Endothelial cell of umbilical vein (primary cell): ENCODE measurements at regions not wholly inside any gene's neighbourhood (a gene's known extent, or its start where the extent isn't known, plus 50 kb on each side); places are given as distances from the start of the nearest gene placed in this dataset.

Experiments used
- BruUV-seq: library from RNA; stranded (reverse); fragments of 400-500 nt; replicated peaks from 2 replicates; lab custom pipeline; 2021; lab: Mats Ljungman, UMichigan
- CTCF ChIA-PET: fragments of 300-600, 350-600 bp; sonication (Branson Sonifier 250); formaldehyde crosslinking; loops from one replicate; lab custom pipeline; 2021; ENCODE audit warnings: antibody characterized with exemption, inconsistent platforms; lab: Charles Lee
- POLR2A ChIA-PET: fragments of 300-600, 350-600 bp; sonication (Branson Sonifier 250); formaldehyde crosslinking; loops from one replicate; lab custom pipeline; 2021; ENCODE audit warnings: antibody characterized with exemption, inconsistent platforms; lab: Charles Lee
- DNase-seq: peaks from one replicate; pipeline ENCODE4 v3.0.0-alpha.2; 2011; ENCODE audit warnings: low read depth, low spot score
- FAIRE-seq: peaks from 2 replicates; lab custom pipeline; 2011; peaks lifted over from hg19 to GRCh38; lab: Jason Lieb, UNC
- H2AFZ ChIP-seq: 2 replicates; pipeline ENCODE4 v1.6.0; 2012; ENCODE audit warnings: low read depth, low read length, control low read depth, inconsistent platforms
- H3K27ac ChIP-seq: 2 replicates; pipeline ENCODE4 v1.5.1; 2011; ENCODE audit warnings: low read depth, mild to moderate bottlenecking, control low read depth, low read length, moderate library complexity; ENCODE audit not compliant: insufficient read depth
- H3K27me3 ChIP-seq, 2 experiments: 2 replicates each; pipeline versions ENCODE4 v1.6.0 to v1.6.1; 2011; ENCODE audit warnings: low read length in 2 of 2, mixed read lengths in 1 of 2; ENCODE audit not compliant: control insufficient read depth in 2 of 2, insufficient read depth in 2 of 2
- H3K36me3 ChIP-seq, 2 experiments: 2 replicates in 1 of 2; 3 replicates in 1 of 2; pipeline ENCODE4 v1.5.1; 2011; ENCODE audit warnings: low read length in 2 of 2, mild to moderate bottlenecking in 1 of 2, moderate library complexity in 1 of 2; ENCODE audit not compliant: control insufficient read depth in 2 of 2, insufficient read depth in 2 of 2; ENCODE audit errors: extremely low read depth in 1 of 2
- H3K4me1 ChIP-seq: 3 replicates; pipeline ENCODE4 v1.5.1; 2011; ENCODE audit warnings: mild to moderate bottlenecking, low read length; ENCODE audit not compliant: control insufficient read depth, insufficient read depth; ENCODE audit errors: extremely low read depth
- H3K4me2 ChIP-seq: 2 replicates; pipeline ENCODE4 v1.6.1; 2011; ENCODE audit warnings: low read length, control low read depth, mixed read lengths; ENCODE audit not compliant: insufficient read depth
- H3K4me3 ChIP-seq, 3 experiments: fragments of 200-600 bp in 1 of 3; sonication (generic), shearing (Covaris generic) in 1 of 3; replicated peaks in 1 of 3; 2 replicates each; pipeline ENCODE4 v1.5.1; 2011 to 2016; ENCODE audit warnings: control low read depth in 3 of 3, low read length in 3 of 3, mild to moderate bottlenecking in 2 of 3, inconsistent platforms in 1 of 3, low read depth in 1 of 3, moderate library complexity in 1 of 3; ENCODE audit not compliant: insufficient read depth in 1 of 3
- H3K79me2 ChIP-seq: 2 replicates; pipeline ENCODE4 v1.6.0; 2012; ENCODE audit warnings: low read length, inconsistent platforms; ENCODE audit not compliant: control insufficient read depth, insufficient read depth
- H3K9ac ChIP-seq: replicated peaks from 2 replicates; pipeline ENCODE3; 2011; ENCODE audit warnings: low read length, control low read depth; ENCODE audit not compliant: insufficient read depth; ENCODE audit errors: extremely low read depth
- H3K9me1 ChIP-seq: replicated peaks from 3 replicates; pipeline ENCODE4 v1.6.0; 2011; ENCODE audit warnings: mild to moderate bottlenecking, low read length; ENCODE audit not compliant: control insufficient read depth, insufficient read depth; ENCODE audit errors: extremely low read depth
- H3K9me3 ChIP-seq: replicated peaks from 2 replicates; pipeline ENCODE4 v1.5.1; 2012; ENCODE audit warnings: low read length, inconsistent platforms; ENCODE audit not compliant: control insufficient read depth, insufficient read depth
- H4K20me1 ChIP-seq: replicated peaks from 2 replicates; pipeline ENCODE3; 2011; ENCODE audit warnings: mild to moderate bottlenecking, low read length; ENCODE audit not compliant: control insufficient read depth, insufficient read depth; ENCODE audit errors: extremely low read depth
- EZH2 ChIP-seq: IDR thresholded peaks from 2 replicates; pipeline ENCODE4 v1.6.1; 2012; ENCODE audit warnings: borderline replicate concordance, low read depth, mild to moderate bottlenecking, moderate library complexity, low read length, inconsistent platforms; ENCODE audit not compliant: severe bottlenecking
- FOS ChIP-seq: IDR thresholded peaks from 2 replicates; pipeline ENCODE4 v1.6.1; 2011; ENCODE audit warnings: mild to moderate bottlenecking, low read length, moderate library complexity, borderline replicate concordance; ENCODE audit not compliant: insufficient read depth
- GATA2 ChIP-seq: IDR thresholded peaks from 2 replicates; pipeline ENCODE4 v1.7.0; 2011; ENCODE audit warnings: low read depth, mild to moderate bottlenecking, moderate library complexity, mixed read lengths, low read length; ENCODE audit not compliant: insufficient read length, insufficient read depth
- JUN ChIP-seq: IDR thresholded peaks from 2 replicates; pipeline ENCODE4 v1.6.1; 2011; ENCODE audit warnings: borderline replicate concordance, low read depth; ENCODE audit not compliant: insufficient read length, insufficient read depth
- MYC ChIP-seq: IDR thresholded peaks from one replicate; pipeline ENCODE4 v1.6.1; 2011; ENCODE audit warnings: mild to moderate bottlenecking, low read depth, low read length
- POLR2A ChIP-seq: IDR thresholded peaks from 2 replicates; pipeline ENCODE4 v1.6.1; 2012; ENCODE audit warnings: low read depth, mild to moderate bottlenecking, control low read depth, low read length
- POLR2AphosphoS5 ChIP-seq: IDR thresholded peaks from 2 replicates; pipeline ENCODE4 v1.6.1; 2012; ENCODE audit warnings: low read depth, mild to moderate bottlenecking, control low read depth, low read length, moderate library complexity; ENCODE audit not compliant: insufficient read depth
- dilution Hi-C: fragments of 300-500 bp; cut with MboI; formaldehyde crosslinking; loops from one replicate; pipeline ENCODE4 v1.15.0; 2019; ENCODE audit warnings: low sequenced_read_pairs; ENCODE audit not compliant: extremely low pct_ligation_motif_present
- intact Hi-C: fragments of 100-400 bp; cut with micrococcal nuclease; formaldehyde crosslinking; loops from one replicate; pipeline ENCODE4 v1.10.0; 2022
- TF ChIP-seq, protein P1 (sequence below): IDR thresholded peaks from 2 replicates; pipeline ENCODE4 v1.6.1; 2011; ENCODE audit not compliant: insufficient read depth, insufficient read length
- TF ChIP-seq, protein P2 (sequence below), 2 donors: IDR thresholded peaks; 1 replicate in 1 of 2; 2 replicates in 1 of 2; pipeline ENCODE4 v1.5.1; 2011; ENCODE audit warnings: low read length in 2 of 2, mild to moderate bottlenecking in 2 of 2, moderate library complexity in 2 of 2, control low read depth in 1 of 2, inconsistent platforms in 1 of 2, low read depth in 1 of 2; ENCODE audit not compliant: insufficient read depth in 1 of 2; ENCODE audit errors: extremely low read depth in 1 of 2

DNA sequence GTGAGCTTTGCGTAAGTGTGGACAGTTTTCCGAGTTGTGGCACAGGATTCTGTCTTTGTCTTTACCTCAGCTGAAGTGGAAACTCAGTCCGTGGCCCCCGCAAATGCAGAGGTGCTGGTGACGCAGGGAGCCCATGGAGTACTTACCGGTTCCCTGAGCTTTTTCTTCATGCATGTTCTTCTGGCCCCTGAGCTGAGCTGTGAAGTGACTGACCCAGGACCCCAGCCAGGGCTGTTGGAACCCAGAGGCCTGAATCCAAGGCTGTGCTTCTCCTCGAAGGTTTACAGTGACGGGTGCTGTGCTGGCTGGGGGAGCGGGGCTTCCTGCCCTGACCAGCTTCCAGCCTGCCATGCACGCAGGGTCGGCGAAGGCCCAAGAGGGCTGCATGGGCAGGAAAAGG is 223.5 kb downstream of the GLRX3 start:
- peaks cover 10% of the 10 kb centered on the region for H3K9me3 ChIP-seq
- no peaks in the 10 kb centered on the region for H3K9me1 ChIP-seq
- no peaks in the 10 kb centered on the region for H3K4me1 ChIP-seq
- no peak overlapping the region for H3K4me3 ChIP-seq
- H3K4me2 ChIP-seq: no peak overlapping the region
- no peak for TF ChIP-seq GATA2
- no peak for TF ChIP-seq POLR2A
- TF ChIP-seq MYC: no peak
- no peak for TF ChIP-seq JUN
- TF ChIP-seq, protein P1, sequence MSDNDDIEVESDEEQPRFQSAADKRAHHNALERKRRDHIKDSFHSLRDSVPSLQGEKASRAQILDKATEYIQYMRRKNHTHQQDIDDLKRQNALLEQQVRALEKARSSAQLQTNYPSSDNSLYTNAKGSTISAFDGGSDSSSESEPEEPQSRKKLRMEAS: no peak
- no peak for TF ChIP-seq EZH2
- TF ChIP-seq FOS: no peak
- TF ChIP-seq, protein P2, sequence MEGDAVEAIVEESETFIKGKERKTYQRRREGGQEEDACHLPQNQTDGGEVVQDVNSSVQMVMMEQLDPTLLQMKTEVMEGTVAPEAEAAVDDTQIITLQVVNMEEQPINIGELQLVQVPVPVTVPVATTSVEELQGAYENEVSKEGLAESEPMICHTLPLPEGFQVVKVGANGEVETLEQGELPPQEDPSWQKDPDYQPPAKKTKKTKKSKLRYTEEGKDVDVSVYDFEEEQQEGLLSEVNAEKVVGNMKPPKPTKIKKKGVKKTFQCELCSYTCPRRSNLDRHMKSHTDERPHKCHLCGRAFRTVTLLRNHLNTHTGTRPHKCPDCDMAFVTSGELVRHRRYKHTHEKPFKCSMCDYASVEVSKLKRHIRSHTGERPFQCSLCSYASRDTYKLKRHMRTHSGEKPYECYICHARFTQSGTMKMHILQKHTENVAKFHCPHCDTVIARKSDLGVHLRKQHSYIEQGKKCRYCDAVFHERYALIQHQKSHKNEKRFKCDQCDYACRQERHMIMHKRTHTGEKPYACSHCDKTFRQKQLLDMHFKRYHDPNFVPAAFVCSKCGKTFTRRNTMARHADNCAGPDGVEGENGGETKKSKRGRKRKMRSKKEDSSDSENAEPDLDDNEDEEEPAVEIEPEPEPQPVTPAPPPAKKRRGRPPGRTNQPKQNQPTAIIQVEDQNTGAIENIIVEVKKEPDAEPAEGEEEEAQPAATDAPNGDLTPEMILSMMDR (IDR thresholded peaks at IDR 0.05; ENCODE audit: extremely low read depth in 1 of 2, insufficient read depth in 1 of 2, low read depth in 1 of 2, low read length in 2 of 2): no peak
- no peak for TF ChIP-seq POLR2AphosphoS5
- intact Hi-C loops: no loop called here
- FAIRE-seq (no peak), DNase-seq (no peak)
- dilution Hi-C loops: no loop called here
- POLR2A ChIA-PET: no interaction called here
- H4K20me1 ChIP-seq: no peaks in the 10 kb centered on the region
- no peaks in the 10 kb centered on the region for H3K27me3 ChIP-seq
- H3K36me3 ChIP-seq: no peaks in the 10 kb centered on the region
- no peaks in the 10 kb centered on the region for H3K79me2 ChIP-seq
- H2AFZ ChIP-seq: no peak overlapping the region
- CTCF ChIA-PET: no interaction called here
- no peak overlapping the region for H3K9ac ChIP-seq
- no TSS peak for BruUV-seq
- H3K27ac ChIP-seq: no peak overlapping the region
